HG03066 (cell line): ENCODE measurements at regions not wholly inside any gene's neighbourhood (a gene's known extent, or its start where the extent isn't known, plus 50 kb on each side); places are given as distances from the start of the nearest gene placed in this dataset.

ENCODE experiments used
- ATAC-seq: cut with Tn5 transposase; IDR thresholded peaks from one replicate; pipeline ENCODE4 v1.9.1; 2021; ENCODE audit warnings: low read depth; ENCODE audit not compliant: unreplicated experiment

- no peak for ATAC-seq
Measured at GRCh38 chr18:44036501-44036900, 644.2 kb upstream of the SETBP1 start.

- no peak for ATAC-seq
Measured at GRCh38 chr18:44039216-44039615, 641.5 kb upstream of the SETBP1 start.

- no peak for ATAC-seq
Measured at GRCh38 chr18:44039826-44040225, 640.9 kb upstream of the SETBP1 start.

GRCh38 chr18:44041553-44041952 lies 639.1 kb upstream of the SETBP1 start:
- ATAC-seq = no peak

- no peak for ATAC-seq
Measured at GRCh38 chr18:44041961-44042360, 638.7 kb upstream of the SETBP1 start.

- ATAC-seq = no peak
Measured at GRCh38 chr18:44046376-44046975, 634.2 kb upstream of the SETBP1 start.

- ATAC-seq = no peak
Measured at GRCh38 chr18:44047585-44047984, 633.1 kb upstream of the SETBP1 start.

- no peak for ATAC-seq
Measured at GRCh38 chr18:44048435-44048834, 632.3 kb upstream of the SETBP1 start.

GRCh38 chr18:44048846-44049245 lies 631.8 kb upstream of the SETBP1 start:
- ATAC-seq = no peak

GRCh38 chr18:44051026-44051425 lies 629.7 kb upstream of the SETBP1 start:
- ATAC-seq = no peak

- no peak for ATAC-seq
Measured at GRCh38 chr18:44054514-44054913, 626.2 kb upstream of the SETBP1 start.

- no peak for ATAC-seq
Measured at GRCh38 chr18:44060197-44060596, 620.5 kb upstream of the SETBP1 start.

GRCh38 chr18:44061438-44061837 lies 619.2 kb upstream of the SETBP1 start:
- ATAC-seq = no peak

- no peak for ATAC-seq
Measured at GRCh38 chr18:44062345-44062744, 618.3 kb upstream of the SETBP1 start.

GRCh38 chr18:44065206-44065605 lies 615.5 kb upstream of the SETBP1 start:
- no peak for ATAC-seq

GRCh38 chr18:44066541-44066940 lies 614.1 kb upstream of the SETBP1 start:
- no peak for ATAC-seq

- ATAC-seq = no peak
Measured at GRCh38 chr18:44067186-44067585, 613.5 kb upstream of the SETBP1 start.

- ATAC-seq = no peak
Measured at GRCh38 chr18:44075038-44075437, 605.6 kb upstream of the SETBP1 start.

GRCh38 chr18:44079606-44080005 lies 601.1 kb upstream of the SETBP1 start:
- ATAC-seq = no peak

- no peak for ATAC-seq
Measured at GRCh38 chr18:44080054-44080453, 600.6 kb upstream of the SETBP1 start.

- ATAC-seq = no peak
Measured at GRCh38 chr18:44089732-44090131, 591.0 kb upstream of the SETBP1 start.

GRCh38 chr18:44090453-44090852 lies 590.2 kb upstream of the SETBP1 start:
- ATAC-seq = no peak

GRCh38 chr18:44093253-44093652 lies 587.4 kb upstream of the SETBP1 start:
- ATAC-seq = no peak
